ENCODE measurements at regions not wholly inside any gene's neighbourhood (a gene's known extent, or its start where the extent isn't known, plus 50 kb on each side); places are given as distances from the start of the nearest gene placed in this dataset.

- Histone ChIP-seq H3K27ac (ENCODE audit: low read depth in 2 of 2, low read length in 1 of 2) (no peak overlapping the region), H3K4me2 (no peak overlapping the region), H3K36me3 (replicated peaks in 1 of 2; ENCODE audit: control insufficient read depth in 1 of 2, insufficient read depth in 2 of 2, low read length in 1 of 2) (no peaks in the 10 kb centered on the region), H3K9me3 (no peaks in the 10 kb centered on the region), H3K79me2 (ENCODE audit: insufficient read depth) (no peaks in the 10 kb centered on the region), H3K4me3 (ENCODE audit: low read depth in 2 of 2, low read length in 1 of 2) (no peak overlapping the region), H3K9me2 (no peaks in the 10 kb centered on the region), H4K20me1 (ENCODE audit: insufficient read depth) (no peaks in the 10 kb centered on the region), H3K4me1 (ENCODE audit: control insufficient read depth in 1 of 2, insufficient read depth in 2 of 2, low read depth in 1 of 2, low read length in 1 of 2) (no peaks in the 10 kb centered on the region), H3F3A (replicated peaks; ENCODE audit: insufficient read depth) (no peaks in the 10 kb centered on the region), H3K9ac (no peak overlapping the region), H3K27me3 (ENCODE audit: insufficient read depth) (no peaks in the 10 kb centered on the region), H2AFZ (ENCODE audit: low read depth) (no peak overlapping the region)
- TF ChIP-seq EZH2phosphoT487 (IDR thresholded peaks at IDR 0.05; ENCODE audit: borderline replicate concordance, low read depth) (no peak), TCF12 (IDR thresholded peaks at IDR 0.05) (no peak), RCOR1 (IDR thresholded peaks at IDR 0.05; ENCODE audit: low read length) (no peak)
- TF ChIP-seq, protein P1, sequence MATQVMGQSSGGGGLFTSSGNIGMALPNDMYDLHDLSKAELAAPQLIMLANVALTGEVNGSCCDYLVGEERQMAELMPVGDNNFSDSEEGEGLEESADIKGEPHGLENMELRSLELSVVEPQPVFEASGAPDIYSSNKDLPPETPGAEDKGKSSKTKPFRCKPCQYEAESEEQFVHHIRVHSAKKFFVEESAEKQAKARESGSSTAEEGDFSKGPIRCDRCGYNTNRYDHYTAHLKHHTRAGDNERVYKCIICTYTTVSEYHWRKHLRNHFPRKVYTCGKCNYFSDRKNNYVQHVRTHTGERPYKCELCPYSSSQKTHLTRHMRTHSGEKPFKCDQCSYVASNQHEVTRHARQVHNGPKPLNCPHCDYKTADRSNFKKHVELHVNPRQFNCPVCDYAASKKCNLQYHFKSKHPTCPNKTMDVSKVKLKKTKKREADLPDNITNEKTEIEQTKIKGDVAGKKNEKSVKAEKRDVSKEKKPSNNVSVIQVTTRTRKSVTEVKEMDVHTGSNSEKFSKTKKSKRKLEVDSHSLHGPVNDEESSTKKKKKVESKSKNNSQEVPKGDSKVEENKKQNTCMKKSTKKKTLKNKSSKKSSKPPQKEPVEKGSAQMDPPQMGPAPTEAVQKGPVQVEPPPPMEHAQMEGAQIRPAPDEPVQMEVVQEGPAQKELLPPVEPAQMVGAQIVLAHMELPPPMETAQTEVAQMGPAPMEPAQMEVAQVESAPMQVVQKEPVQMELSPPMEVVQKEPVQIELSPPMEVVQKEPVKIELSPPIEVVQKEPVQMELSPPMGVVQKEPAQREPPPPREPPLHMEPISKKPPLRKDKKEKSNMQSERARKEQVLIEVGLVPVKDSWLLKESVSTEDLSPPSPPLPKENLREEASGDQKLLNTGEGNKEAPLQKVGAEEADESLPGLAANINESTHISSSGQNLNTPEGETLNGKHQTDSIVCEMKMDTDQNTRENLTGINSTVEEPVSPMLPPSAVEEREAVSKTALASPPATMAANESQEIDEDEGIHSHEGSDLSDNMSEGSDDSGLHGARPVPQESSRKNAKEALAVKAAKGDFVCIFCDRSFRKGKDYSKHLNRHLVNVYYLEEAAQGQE (IDR thresholded peaks at IDR 0.05; ENCODE audit: low read depth, low read length), result no peak
- TF ChIP-seq, protein P2, sequence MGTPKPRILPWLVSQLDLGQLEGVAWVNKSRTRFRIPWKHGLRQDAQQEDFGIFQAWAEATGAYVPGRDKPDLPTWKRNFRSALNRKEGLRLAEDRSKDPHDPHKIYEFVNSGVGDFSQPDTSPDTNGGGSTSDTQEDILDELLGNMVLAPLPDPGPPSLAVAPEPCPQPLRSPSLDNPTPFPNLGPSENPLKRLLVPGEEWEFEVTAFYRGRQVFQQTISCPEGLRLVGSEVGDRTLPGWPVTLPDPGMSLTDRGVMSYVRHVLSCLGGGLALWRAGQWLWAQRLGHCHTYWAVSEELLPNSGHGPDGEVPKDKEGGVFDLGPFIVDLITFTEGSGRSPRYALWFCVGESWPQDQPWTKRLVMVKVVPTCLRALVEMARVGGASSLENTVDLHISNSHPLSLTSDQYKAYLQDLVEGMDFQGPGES (IDR thresholded peaks at IDR 0.05; ENCODE audit: low read depth, low read length), result no peak
- ChIA-PET POLR2A (no interaction called here), CTCF (no interaction called here)
- no peak for DNase-seq
These were observed 608.1 kb downstream of the TENT5A start for GRCh38 chr6:81144346-81144745.

GRCh38 chr6:81138236-81138635 is 614.2 kb downstream of the TENT5A start:
- Histone ChIP-seq H3K9me3 (no peaks in the 10 kb centered on the region), H3F3A (replicated peaks; ENCODE audit: insufficient read depth) (no peaks in the 10 kb centered on the region), H3K36me3 (replicated peaks in 1 of 2; ENCODE audit: control insufficient read depth in 1 of 2, insufficient read depth in 2 of 2, low read length in 1 of 2) (no peaks in the 10 kb centered on the region), H3K9me2 (no peaks in the 10 kb centered on the region), H3K4me3 (ENCODE audit: low read depth in 2 of 2, low read length in 1 of 2) (no peak overlapping the region), H3K4me1 (ENCODE audit: control insufficient read depth in 1 of 2, insufficient read depth in 2 of 2, low read depth in 1 of 2, low read length in 1 of 2) (no peaks in the 10 kb centered on the region), H3K27ac (ENCODE audit: low read depth in 2 of 2, low read length in 1 of 2) (no peak overlapping the region), H3K9ac (no peak overlapping the region), H3K27me3 (ENCODE audit: insufficient read depth) (no peaks in the 10 kb centered on the region), H3K4me2 (no peak overlapping the region), H2AFZ (ENCODE audit: low read depth) (no peak overlapping the region), H4K20me1 (ENCODE audit: insufficient read depth) (no peaks in the 10 kb centered on the region), H3K79me2 (ENCODE audit: insufficient read depth) (no peaks in the 10 kb centered on the region)
- CTCF ChIA-PET, result no interaction called here
- WGBS (ENCODE audit: low lambda C conversion rate), result 82% methylated on average over 3 of the region's 5 CpGs
- no peak for DNase-seq
- POLR2A ChIA-PET, result no interaction called here
- TF ChIP-seq, protein P1 (IDR thresholded peaks at IDR 0.05; ENCODE audit: low read depth, low read length), result no peak
- TF ChIP-seq NFIC (IDR thresholded peaks at IDR 0.05; ENCODE audit: borderline replicate concordance) (no peak), YY1 (IDR thresholded peaks at IDR 0.05; ENCODE audit: low read depth) (no peak), EP300 (IDR thresholded peaks at IDR 0.05; ENCODE audit: borderline replicate concordance in 1 of 2, low read depth in 1 of 2, low read length in 1 of 2) (no peak), TCF12 (IDR thresholded peaks at IDR 0.05) (no peak), ELF1 (IDR thresholded peaks at IDR 0.05) (no peak), MEF2A (IDR thresholded peaks at IDR 0.05; ENCODE audit: borderline replicate concordance, low read depth) (no peak), RCOR1 (IDR thresholded peaks at IDR 0.05; ENCODE audit: low read length) (no peak), GABPA (IDR thresholded peaks at IDR 0.05; ENCODE audit: low read depth) (no peak), CTCF (IDR thresholded peaks at IDR 0.05) (no peak), FOXJ3 (CRISPR knock-in tag; IDR thresholded peaks at IDR 0.05) (no peak), RFX5 (IDR thresholded peaks at IDR 0.05; ENCODE audit: low read length) (no peak)
- TF ChIP-seq, protein P3, sequence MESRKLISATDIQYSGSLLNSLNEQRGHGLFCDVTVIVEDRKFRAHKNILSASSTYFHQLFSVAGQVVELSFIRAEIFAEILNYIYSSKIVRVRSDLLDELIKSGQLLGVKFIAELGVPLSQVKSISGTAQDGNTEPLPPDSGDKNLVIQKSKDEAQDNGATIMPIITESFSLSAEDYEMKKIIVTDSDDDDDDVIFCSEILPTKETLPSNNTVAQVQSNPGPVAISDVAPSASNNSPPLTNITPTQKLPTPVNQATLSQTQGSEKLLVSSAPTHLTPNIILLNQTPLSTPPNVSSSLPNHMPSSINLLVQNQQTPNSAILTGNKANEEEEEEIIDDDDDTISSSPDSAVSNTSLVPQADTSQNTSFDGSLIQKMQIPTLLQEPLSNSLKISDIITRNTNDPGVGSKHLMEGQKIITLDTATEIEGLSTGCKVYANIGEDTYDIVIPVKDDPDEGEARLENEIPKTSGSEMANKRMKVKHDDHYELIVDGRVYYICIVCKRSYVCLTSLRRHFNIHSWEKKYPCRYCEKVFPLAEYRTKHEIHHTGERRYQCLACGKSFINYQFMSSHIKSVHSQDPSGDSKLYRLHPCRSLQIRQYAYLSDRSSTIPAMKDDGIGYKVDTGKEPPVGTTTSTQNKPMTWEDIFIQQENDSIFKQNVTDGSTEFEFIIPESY (IDR thresholded peaks at IDR 0.05; ENCODE audit: borderline replicate concordance, low read depth), result no peak
